GM19395 (cell line): ENCODE measurements at regions not wholly inside any gene's neighbourhood (a gene's known extent, or its start where the extent isn't known, plus 50 kb on each side); places are given as distances from the start of the nearest gene placed in this dataset.

ENCODE experiments used
- ATAC-seq: cut with Tn5 transposase; IDR thresholded peaks from one replicate; pipeline ENCODE4 v1.9.1; 2021; ENCODE audit warnings: mild to moderate bottlenecking, moderate library complexity; ENCODE audit not compliant: unreplicated experiment

- no peak for ATAC-seq
Observed at GRCh38 chr4:134027931-134028330, 173.7 kb downstream of the PABPC4L start.

GRCh38 chr4:134024251-134024650 lies 177.3 kb downstream of the PABPC4L start:
- no peak for ATAC-seq

GRCh38 chr4:134019657-134020056 lies 181.9 kb downstream of the PABPC4L start:
- no peak for ATAC-seq

- no peak for ATAC-seq
Observed at GRCh38 chr4:134018846-134019245, 182.7 kb downstream of the PABPC4L start.

GRCh38 chr4:134001057-134001456 lies 200.5 kb downstream of the PABPC4L start:
- no peak for ATAC-seq

GRCh38 chr4:133997436-133997835 lies 204.2 kb downstream of the PABPC4L start:
- no peak for ATAC-seq

- ATAC-seq = no peak
Observed at GRCh38 chr4:133996431-133997121, 205.0 kb downstream of the PABPC4L start.

GRCh38 chr4:133995243-133995960 lies 206.2 kb downstream of the PABPC4L start:
- ATAC-seq = no peak

GRCh38 chr4:133982533-133983224 lies 218.9 kb downstream of the PABPC4L start:
- ATAC-seq = no peak

GRCh38 chr4:133981327-133981726 lies 220.3 kb downstream of the PABPC4L start:
- no peak for ATAC-seq

- no peak for ATAC-seq
Observed at GRCh38 chr4:133972586-133972985, 229.0 kb downstream of the PABPC4L start.

- no peak for ATAC-seq
Observed at GRCh38 chr4:133969202-133969848, 232.3 kb downstream of the PABPC4L start.

GRCh38 chr4:133968174-133968573 lies 233.4 kb downstream of the PABPC4L start:
- no peak for ATAC-seq

- no peak for ATAC-seq
Observed at GRCh38 chr4:133960975-133961374, 240.6 kb downstream of the PABPC4L start.

GRCh38 chr4:133943081-133943480 lies 258.5 kb downstream of the PABPC4L start:
- no peak for ATAC-seq

- no peak for ATAC-seq
Observed at GRCh38 chr4:133938061-133938460, 263.5 kb downstream of the PABPC4L start.

- no peak for ATAC-seq
Observed at GRCh38 chr4:133929531-133930239, 271.9 kb downstream of the PABPC4L start.

GRCh38 chr4:133921280-133922195 lies 280.1 kb downstream of the PABPC4L start:
- no peak for ATAC-seq

GRCh38 chr4:133920236-133920635 lies 281.4 kb downstream of the PABPC4L start:
- ATAC-seq = no peak

GRCh38 chr4:133910165-133910564 lies 291.4 kb downstream of the PABPC4L start:
- ATAC-seq = no peak
